ENCODE measurements at regions not wholly inside any gene's neighbourhood (a gene's known extent, or its start where the extent isn't known, plus 50 kb on each side); places are given as distances from the start of the nearest gene placed in this dataset.

DNA sequence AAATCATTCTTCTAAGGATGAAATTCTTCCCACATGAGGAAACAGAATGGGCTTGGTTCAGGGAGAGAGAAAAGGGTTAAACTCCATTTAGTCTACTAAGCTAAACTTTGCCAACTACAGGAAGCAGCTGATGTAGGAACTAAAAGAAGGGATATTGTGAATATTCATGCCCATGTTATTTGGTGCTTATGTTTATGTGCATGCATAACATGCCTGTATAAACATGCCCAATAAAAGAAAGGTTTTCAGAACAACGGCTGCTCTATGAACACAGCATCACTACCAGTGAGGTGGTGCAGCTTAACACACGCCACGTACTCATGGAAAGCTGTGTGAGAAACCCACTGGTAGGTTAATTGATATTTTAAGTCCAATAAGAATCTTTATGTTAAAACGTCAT is 59.4 kb upstream of the VGLL4 start:
- TF ChIP-seq CTCF (IDR thresholded peaks at IDR 0.05): no peak
- TF ChIP-seq EZH2 (IDR thresholded peaks at IDR 0.05; ENCODE audit: borderline replicate concordance, insufficient read depth, low read depth, low read length, poor library complexity, severe bottlenecking): no peak

Measured in B cell (primary cell).